HG02763 (cell line): ENCODE measurements at regions not wholly inside any gene's neighbourhood (a gene's known extent, or its start where the extent isn't known, plus 50 kb on each side); places are given as distances from the start of the nearest gene placed in this dataset.

ENCODE experiments used
- ATAC-seq: cut with Tn5 transposase; IDR thresholded peaks from one replicate; pipeline ENCODE4 v1.9.1; 2021; ENCODE audit warnings: mild to moderate bottlenecking, moderate library complexity; ENCODE audit not compliant: unreplicated experiment

GRCh38 chr2:16167870-16168426 lies 227.6 kb downstream of the MYCN start:
- no peak for ATAC-seq

GRCh38 chr2:16167451-16167861 lies 227.1 kb downstream of the MYCN start:
- no peak for ATAC-seq

- no peak for ATAC-seq
These were observed 226.1 kb downstream of the MYCN start for GRCh38 chr2:16166327-16166981.

GRCh38 chr2:16165518-16166326 lies 225.4 kb downstream of the MYCN start:
- no peak for ATAC-seq

- no peak for ATAC-seq
These were observed 222.2 kb downstream of the MYCN start for GRCh38 chr2:16162491-16163040.

- no peak for ATAC-seq
These were observed 221.6 kb downstream of the MYCN start for GRCh38 chr2:16161768-16162490.

- no peak for ATAC-seq
These were observed 220.8 kb downstream of the MYCN start for GRCh38 chr2:16161085-16161565.

- no peak for ATAC-seq
These were observed 220.1 kb downstream of the MYCN start for GRCh38 chr2:16160281-16161084.

GRCh38 chr2:16156411-16156810 lies 216.1 kb downstream of the MYCN start:
- ATAC-seq, result no peak

GRCh38 chr2:16155766-16156165 lies 215.4 kb downstream of the MYCN start:
- ATAC-seq, result no peak

- ATAC-seq, result no peak
These were observed 215.0 kb downstream of the MYCN start for GRCh38 chr2:16155366-16155765.

GRCh38 chr2:16154501-16155280 lies 214.3 kb downstream of the MYCN start:
- no peak for ATAC-seq

GRCh38 chr2:16154061-16154460 lies 213.7 kb downstream of the MYCN start:
- ATAC-seq, result no peak

GRCh38 chr2:16153754-16154035 lies 213.3 kb downstream of the MYCN start:
- ATAC-seq, result no peak

- ATAC-seq, result no peak
These were observed 212.8 kb downstream of the MYCN start for GRCh38 chr2:16152928-16153753.

GRCh38 chr2:16152071-16152927 lies 211.9 kb downstream of the MYCN start:
- no peak for ATAC-seq

GRCh38 chr2:16151651-16152050 lies 211.3 kb downstream of the MYCN start:
- no peak for ATAC-seq

GRCh38 chr2:16151281-16151570 lies 210.9 kb downstream of the MYCN start:
- ATAC-seq, result no peak
